ENCODE measurements at regions not wholly inside any gene's neighbourhood (a gene's known extent, or its start where the extent isn't known, plus 50 kb on each side); places are given as distances from the start of the nearest gene placed in this dataset.

GRCh38 chr5:130277522-130277921, 373.3 kb downstream of the CHSY3 start:
- H3K27ac ChIP-seq: no peak overlapping the region
- no peaks in the 10 kb centered on the region for H3K36me3 ChIP-seq
- no peaks in the 10 kb centered on the region for H3K4me1 ChIP-seq
- TF ChIP-seq POLR2A (IDR thresholded peaks at IDR 0.05): no peak
- TF ChIP-seq CTCF (IDR thresholded peaks at IDR 0.05): no peak
- H3K9me3 ChIP-seq: no peaks in the 10 kb centered on the region
- no peaks in the 10 kb centered on the region for H3K27me3 ChIP-seq
- DNase-seq: no peak
- intact Hi-C loops (cut with DNase I; ENCODE audit: low total_unique reads): no loop called here
- H3K4me3 ChIP-seq: no peak overlapping the region

GRCh38 chr5:130277002-130277401, 372.7 kb downstream of the CHSY3 start:
- DNase-seq: no peak
- intact Hi-C loops (cut with DNase I; ENCODE audit: low total_unique reads): no loop called here
- no peak for TF ChIP-seq CTCF (IDR thresholded peaks at IDR 0.05)
- no peak for TF ChIP-seq POLR2A (IDR thresholded peaks at IDR 0.05)

GRCh38 chr5:130272837-130273236, 368.6 kb downstream of the CHSY3 start:
- Histone ChIP-seq H3K27me3 (no peaks in the 10 kb centered on the region), H3K4me1 (no peaks in the 10 kb centered on the region), H3K27ac (no peak overlapping the region), H3K36me3 (no peaks in the 10 kb centered on the region), H3K4me3 (no peak overlapping the region), H3K9me3 (no peaks in the 10 kb centered on the region)
- TF ChIP-seq POLR2A (IDR thresholded peaks at IDR 0.05) (no peak), CTCF (IDR thresholded peaks at IDR 0.05) (no peak)
- DNase-seq: no peak
- intact Hi-C loops (cut with DNase I; ENCODE audit: low total_unique reads): no loop called here

More at GRCh38 chr5:130277002-130277401, 372.7 kb downstream of the CHSY3 start:
- Histone ChIP-seq H3K4me3 (no peak overlapping the region), H3K36me3 (no peaks in the 10 kb centered on the region), H3K4me1 (no peaks in the 10 kb centered on the region), H3K27ac (no peak overlapping the region), H3K27me3 (no peaks in the 10 kb centered on the region), H3K9me3 (no peaks in the 10 kb centered on the region)

GRCh38 chr5:130270786-130271185, 366.5 kb downstream of the CHSY3 start:
- no peak for DNase-seq
- no peaks in the 10 kb centered on the region for H3K9me3 ChIP-seq
- intact Hi-C loops (cut with DNase I; ENCODE audit: low total_unique reads): no loop called here
- H3K27me3 ChIP-seq: no peaks in the 10 kb centered on the region
- H3K36me3 ChIP-seq: no peaks in the 10 kb centered on the region
- H3K27ac ChIP-seq: no peak overlapping the region
- no peak for TF ChIP-seq CTCF (IDR thresholded peaks at IDR 0.05)
- TF ChIP-seq POLR2A (IDR thresholded peaks at IDR 0.05): no peak
- H3K4me1 ChIP-seq: no peaks in the 10 kb centered on the region
- H3K4me3 ChIP-seq: no peak overlapping the region

GRCh38 chr5:130268489-130268888, 364.2 kb downstream of the CHSY3 start:
- no peaks in the 10 kb centered on the region for H3K9me3 ChIP-seq
- DNase-seq: no peak
- no peak for TF ChIP-seq CTCF (IDR thresholded peaks at IDR 0.05)
- TF ChIP-seq POLR2A (IDR thresholded peaks at IDR 0.05): no peak
- intact Hi-C loops (cut with DNase I; ENCODE audit: low total_unique reads): no loop called here
- H3K36me3 ChIP-seq: no peaks in the 10 kb centered on the region
- H3K27ac ChIP-seq: no peak overlapping the region
- H3K4me1 ChIP-seq: no peaks in the 10 kb centered on the region
- H3K4me3 ChIP-seq: no peak overlapping the region
- no peaks in the 10 kb centered on the region for H3K27me3 ChIP-seq

Data from uterus (tissue), 3 donors.